ENCODE measurements at regions not wholly inside any gene's neighbourhood (a gene's known extent, or its start where the extent isn't known, plus 50 kb on each side); places are given as distances from the start of the nearest gene placed in this dataset.

DNA sequence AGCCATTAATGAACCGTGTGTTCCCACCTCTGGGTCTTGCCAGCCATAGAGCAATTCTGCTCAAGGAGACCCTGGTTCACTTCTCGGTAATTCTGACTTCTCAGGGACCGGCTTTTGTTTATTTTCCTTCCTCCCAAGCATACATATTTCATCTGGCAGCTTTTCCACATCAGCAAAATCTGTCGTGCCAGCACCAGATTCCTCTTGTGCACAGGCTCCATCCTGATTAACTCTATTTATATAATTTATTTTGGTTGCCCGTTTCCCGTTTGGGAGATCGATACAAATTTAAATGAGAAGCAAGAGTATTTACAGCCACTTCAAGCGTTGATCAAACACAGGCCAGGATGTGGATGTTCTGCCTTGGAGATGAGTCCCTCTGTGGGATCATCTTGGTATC, 161.9 kb upstream of the XYLT1 start:
- no peak for DNase-seq

DNA sequence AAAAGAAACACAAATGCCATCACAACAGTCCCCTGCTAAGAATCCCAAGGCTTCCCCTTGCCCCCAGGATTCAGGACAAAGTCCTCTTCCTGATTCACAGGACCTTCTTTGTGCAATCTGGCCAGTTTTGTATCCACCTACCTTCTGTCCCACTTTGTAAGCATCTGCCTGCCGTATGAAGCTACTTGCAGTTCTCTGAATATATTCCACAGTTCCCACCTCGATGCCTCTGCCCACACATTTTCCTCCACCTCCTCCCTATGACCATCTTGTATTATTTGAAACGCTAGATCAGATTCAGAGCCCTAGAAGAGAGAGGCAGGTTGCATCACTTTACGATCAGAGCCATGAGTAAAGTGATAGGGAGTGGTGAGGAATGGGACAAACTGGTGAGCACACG, 159.2 kb upstream of the XYLT1 start:
- no peak for DNase-seq

DNA sequence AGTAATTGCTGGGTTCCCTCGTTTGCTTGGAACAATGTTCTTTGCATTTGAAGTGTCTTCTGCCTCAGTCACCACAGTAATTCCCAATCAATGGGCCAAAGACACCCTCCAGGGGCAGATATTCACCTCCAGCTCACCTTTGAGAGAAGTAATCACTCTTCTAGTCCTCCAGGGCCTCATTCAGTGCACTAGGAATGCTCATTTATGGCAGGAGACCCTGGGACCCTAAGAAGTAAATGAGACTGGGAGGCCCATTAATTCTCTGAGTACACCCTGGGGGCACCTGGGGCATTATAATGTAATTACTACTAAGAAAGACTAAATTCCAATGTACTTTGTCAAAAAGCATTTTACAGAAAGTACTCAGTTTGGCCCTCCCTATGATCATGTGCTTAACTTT, 158.2 kb upstream of the XYLT1 start:
- DNase-seq: no peak

DNA sequence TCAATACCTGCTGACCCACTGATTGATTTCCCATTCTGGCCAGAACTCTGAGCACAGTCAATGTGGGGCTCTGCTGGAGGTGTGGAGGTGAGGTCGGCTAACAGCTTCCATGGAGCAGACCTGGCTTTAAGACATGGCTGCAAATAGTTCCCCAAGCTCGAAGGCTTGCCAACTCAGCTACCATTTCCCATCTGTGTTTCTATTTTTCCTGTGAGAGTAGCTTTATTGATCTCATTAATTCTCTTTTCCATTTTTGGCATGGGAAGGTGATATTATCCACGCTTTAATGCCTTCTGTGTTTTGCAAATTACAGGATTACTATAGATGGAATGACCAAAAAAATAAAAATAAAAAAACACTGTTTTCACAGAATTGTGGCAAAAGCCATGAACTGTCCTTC, 151.6 kb upstream of the XYLT1 start:
- no peak for DNase-seq

DNA sequence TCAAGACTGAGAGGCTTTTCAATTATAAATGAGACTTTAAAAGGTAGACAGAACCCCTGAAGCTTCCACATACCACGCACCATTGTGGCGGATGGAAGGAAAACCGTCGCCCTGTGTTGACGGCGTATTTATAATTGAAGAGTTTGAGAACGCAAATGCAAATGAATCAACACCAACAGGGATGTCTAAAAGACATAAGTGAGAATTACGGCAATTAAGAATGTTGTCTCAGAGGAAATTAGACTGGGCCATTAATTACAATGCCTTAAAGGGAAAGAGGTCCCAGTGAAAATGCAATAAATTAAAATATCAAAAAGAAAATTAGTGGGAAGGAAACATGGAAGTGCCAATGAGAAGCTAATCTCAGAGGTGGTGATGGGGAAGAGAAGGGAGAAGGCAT, 148.5 kb upstream of the XYLT1 start:
- DNase-seq: no peak

DNA sequence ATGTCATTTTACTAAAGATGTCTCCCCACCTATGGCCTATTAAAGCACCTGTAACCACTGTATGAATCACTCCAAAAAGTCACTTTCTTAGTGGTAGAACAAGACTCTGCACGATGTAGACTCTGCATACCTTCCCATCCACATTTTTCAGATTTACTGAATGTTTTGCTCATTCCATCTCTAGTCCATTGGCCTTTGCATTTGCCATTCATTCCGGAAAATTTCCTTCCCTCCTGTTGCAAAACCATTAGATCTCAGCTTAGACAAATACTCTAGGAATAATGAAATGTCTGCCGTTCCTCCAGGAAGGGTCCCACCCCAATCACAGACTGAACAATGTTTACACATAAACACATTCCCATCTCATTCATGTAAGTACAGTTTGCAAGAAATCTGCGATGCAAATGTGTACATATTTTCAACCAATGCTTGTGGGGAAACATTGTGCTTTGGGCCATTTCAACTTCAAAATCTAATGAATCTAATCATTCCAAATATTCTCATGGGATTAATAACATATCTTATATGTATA, 146.3 kb upstream of the XYLT1 start:
- DNase-seq: no peak

DNA sequence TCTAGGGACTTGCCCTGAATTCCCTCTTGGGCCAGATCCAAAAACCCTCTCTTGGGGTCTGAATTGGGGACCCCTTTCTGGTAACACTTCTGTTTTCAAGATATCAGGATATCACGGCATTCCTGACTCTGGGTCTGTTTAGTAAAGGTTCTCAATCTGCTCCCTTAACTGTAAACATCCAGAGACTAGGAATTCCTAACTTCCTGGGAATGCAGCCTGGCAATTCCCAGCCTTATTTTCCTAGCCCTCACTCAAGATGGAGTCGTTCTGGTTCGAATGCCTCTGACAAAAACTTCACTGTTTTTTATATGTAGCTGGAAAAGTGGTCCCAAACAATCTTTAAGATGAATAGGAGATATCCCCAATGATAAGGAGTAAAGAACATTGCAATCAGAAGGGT, 141.6 kb upstream of the XYLT1 start:
- DNase-seq: no peak

DNA sequence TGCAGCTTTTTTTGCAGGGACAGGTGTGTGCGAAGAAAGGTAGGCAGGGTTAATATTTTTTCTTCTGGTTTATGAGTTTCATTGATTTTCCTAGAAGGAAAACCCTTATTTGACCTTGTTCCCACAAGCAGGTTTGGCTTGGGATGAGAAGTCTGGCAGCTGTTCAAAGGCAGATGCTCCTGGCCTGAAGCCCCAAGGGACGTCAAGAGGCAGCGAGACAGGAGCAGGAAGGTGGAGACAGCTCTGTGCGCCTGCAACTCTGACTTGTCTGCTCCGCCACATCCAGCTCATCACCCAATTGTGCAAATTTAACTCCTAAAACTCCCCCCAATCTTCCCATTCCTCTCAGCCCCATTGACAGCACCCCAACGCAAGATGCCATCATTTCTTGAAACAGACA, 136.8 kb upstream of the XYLT1 start:
- DNase-seq: no peak

DNA sequence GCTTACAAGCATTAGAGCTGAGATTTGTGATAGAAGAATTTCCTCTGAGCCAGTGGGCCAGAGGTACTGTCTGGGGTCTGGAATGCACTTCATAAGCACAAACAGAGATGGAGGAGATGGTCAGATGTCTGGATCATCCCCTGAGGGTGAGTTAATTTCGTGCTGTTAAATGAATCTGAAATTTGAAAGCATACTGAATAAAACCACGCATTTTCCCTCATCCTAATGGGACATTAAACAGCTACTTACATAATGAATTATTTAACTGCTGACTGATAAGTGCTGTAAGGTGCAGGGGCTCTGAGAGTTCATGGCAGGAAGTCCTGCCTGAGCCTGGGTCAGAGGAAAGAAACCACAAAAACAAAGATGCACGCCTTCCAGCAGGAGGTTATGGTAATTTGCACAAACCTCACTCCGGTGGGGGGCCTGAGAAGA, 136.3 kb upstream of the XYLT1 start:
- DNase-seq: no peak

DNA sequence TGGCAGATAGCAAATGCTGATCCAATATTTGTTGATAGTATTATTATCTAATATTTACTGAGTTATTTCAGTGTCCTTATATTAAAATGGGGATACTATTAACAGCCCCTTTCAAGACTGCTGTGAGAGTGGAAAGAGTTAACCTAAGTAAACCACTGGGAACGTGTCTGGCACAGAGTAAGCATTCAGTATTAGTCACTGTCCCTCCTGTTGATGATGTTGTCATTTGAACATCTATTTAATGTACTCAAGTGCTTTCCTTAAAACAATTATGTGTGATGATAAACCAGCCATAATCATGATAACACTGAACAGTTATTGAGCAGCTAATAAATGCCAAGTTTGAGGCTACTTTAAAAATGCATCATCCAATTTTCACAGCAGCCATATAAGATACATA, 135.7 kb upstream of the XYLT1 start:
- DNase-seq: no peak

DNA sequence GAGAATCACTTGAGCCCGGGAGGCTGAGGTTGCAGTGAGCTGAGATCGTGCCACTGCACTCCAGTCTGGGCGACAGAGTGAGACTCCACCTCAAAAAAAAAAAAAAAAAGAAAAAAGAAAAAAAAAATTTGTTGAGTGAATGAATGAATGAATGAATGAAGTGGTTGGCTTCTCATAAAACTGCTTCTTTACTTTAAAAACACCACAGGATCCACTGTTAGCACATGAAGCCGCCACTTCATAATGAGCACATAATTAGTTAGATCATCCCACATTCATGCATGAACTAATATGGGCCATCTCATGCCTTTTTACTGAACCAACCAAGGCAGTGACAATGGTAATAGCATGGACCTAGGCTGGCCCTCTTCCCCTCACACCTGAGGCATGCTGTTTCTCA, 135.0 kb upstream of the XYLT1 start:
- no peak for DNase-seq

DNA sequence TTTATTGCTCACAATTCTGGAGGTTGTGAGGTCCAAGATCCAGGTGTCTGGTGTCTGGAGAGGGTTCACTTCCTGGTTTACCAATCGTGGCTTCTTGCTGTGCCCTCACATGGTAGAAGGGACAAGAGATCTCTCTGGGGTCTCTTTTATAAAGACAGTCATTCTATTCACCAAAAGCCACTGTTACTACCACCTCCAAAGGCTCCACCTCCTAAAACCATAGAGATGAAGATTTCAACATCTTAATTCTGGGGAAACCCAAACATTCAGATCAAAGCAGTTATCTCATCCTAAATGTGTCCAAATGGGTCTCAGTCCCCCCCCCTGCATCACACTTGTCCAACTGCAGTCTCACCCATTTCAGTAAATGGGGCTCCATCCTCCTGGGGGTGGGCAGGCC, 132.9 kb upstream of the XYLT1 start:
- no peak for DNase-seq

DNA sequence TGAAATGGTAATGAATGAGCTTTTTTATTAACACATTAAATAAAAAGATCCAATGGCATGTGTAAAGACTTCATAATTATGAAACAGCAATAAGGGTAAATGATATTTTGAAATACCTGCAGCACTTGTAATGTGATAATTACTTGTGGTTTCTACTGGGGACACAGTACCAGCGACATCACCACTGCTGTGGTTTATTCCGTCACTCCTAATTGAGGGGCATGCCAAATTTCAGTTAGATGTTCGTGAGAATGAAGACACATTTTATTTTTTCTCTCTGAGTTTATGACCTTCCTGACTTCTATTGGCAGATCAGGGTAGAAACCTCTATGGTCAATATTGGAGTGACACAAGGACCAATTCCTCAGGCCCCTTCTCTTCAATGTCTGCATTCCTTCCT, 131.9 kb upstream of the XYLT1 start:
- no peak for DNase-seq

DNA sequence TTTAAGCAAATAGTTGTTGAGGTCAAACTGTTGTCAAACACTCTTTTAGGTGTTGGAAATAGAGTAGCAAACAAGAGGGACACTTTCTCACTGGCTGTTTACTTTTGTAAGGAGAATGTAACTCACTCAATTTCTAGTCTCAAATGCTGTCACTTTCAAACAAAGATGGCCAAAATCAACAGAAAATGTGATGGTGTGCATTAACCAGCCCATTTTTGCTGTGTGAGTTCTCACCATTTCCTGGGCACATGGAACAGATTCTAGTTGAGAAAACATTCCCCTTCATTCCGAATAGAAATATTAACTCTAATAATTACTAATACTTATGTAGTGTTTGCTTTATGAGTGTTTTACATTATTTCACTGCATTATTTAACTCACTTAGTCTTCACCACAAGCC, 128.2 kb upstream of the XYLT1 start:
- DNase-seq: no peak

DNA sequence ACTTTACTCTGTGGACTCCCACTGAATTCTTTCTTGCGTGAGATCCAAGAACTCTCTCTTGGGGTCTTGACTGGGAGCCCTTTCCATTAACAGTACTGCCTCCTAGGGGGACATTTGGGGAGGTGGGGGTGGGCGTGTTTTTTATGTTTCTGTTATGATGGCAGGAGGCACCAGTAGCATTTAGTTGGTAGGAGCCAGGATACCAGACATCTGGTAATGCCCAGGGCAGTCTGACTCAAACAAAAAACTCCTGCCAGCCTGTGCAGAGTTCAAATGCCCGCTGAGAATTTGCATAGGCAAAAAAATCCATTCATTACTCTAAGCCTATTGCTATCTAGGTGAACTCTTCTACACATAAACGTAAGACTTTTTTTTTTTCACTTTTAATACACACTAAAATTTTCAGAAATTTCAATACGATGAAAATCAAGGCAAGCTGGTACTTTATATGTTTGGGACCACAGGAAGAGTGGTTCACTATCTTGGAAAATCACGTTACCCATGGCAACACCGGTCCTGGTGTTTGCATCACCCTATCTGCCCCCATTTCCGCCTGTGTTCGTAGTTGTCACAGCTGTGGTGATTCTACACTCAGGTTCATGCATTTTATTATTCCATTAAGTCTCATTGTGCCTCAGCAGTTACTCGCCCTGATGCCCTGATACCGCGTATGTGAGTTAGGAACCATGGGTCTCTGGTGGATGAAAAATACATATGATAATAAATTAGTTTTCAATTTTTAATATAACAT, 121.1 kb upstream of the XYLT1 start:
- peak; percentile 4 for DNase-seq

DNA sequence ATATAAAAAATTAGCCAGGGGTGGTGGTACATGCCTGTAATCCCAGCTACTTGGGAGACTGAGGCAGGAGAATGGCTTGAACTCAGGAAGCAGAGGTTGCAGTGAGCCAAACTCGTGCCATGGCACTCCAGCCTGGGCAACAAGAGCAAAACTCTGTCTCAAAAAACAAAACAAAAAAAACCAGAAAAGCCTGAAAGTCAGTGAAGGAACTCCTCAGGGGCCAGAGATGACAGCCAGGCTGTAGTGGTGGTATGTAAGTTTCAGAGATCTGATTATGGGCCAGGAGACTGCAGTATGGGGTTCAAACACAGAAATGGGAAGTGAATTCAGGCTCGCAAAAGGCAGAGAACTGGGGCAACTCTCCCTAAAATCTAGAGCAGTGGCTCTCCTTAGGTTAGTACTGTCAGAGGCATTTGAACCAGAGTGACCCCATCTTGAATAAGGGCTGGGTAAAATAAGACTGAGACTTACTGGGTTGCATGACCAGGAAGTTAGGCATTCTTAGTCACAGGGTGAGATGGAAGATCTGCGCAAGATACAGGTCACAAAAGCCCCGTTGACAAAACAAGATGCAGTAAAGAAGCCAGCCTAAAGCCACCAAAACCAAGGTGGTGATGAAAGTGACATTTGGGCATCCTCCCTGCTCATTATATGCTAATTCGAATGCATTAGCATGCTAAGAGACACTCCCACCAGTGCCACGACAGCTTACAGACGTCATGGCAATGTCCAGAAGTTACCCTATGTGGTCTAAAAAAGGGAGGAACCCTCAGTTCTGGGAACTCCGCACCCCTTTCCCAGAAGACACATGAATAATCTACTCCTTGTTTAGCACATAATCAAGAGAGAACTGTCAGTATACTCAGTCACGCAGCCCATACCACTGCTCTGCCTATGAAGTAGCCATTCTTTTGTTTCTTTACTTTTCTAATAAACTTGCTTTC, 120.2 kb upstream of the XYLT1 start:
- DNase-seq: peak; percentile 19

DNA sequence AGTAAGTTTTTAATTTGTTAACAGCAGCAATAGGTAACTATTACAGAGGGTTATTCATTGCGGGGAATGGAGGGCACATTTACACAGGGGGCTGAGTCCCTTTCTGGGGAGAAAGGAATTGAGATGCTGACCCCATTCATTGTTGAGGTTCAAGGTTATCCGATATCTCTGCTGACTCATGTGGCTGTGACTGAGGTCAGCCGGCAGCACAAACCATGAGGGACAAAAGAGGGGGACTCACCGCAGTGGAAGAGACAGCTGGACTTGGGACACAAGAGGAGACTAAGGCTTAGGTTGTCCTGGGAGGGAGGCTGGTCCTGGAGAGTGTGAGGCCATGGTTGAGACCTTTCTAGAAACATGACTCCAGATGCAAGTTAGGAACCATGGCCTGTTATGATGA, 119.1 kb upstream of the XYLT1 start:
- no peak for DNase-seq

DNA sequence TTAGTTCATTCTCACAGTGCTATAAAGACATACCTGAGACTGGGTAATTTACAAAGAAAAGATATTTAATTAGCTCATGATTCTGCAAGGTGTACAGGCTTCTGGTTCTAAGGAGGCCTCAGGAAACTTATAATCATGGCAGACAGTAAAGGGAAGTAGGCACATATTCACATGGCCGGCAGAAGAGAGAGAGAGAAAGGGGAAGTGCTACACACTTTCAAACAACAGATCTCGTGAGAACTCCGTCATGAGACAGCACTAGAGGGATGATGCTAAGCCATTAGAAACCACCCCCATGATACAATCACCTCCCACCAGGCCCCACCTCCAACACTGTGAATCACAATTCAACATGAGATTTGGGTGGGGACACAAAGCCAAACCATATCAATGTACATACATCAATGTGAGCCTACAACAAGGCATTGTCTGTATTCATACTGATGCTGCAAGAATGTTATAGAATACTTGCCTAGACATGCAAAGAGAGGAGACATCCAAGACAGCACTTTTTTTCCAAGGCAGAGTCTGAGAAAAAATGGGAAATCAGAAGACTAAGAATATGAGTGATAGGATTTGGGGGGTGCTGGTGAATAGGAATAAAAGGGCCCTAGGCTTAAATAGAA, 114.8 kb upstream of the XYLT1 start:
- no peak for DNase-seq

DNA sequence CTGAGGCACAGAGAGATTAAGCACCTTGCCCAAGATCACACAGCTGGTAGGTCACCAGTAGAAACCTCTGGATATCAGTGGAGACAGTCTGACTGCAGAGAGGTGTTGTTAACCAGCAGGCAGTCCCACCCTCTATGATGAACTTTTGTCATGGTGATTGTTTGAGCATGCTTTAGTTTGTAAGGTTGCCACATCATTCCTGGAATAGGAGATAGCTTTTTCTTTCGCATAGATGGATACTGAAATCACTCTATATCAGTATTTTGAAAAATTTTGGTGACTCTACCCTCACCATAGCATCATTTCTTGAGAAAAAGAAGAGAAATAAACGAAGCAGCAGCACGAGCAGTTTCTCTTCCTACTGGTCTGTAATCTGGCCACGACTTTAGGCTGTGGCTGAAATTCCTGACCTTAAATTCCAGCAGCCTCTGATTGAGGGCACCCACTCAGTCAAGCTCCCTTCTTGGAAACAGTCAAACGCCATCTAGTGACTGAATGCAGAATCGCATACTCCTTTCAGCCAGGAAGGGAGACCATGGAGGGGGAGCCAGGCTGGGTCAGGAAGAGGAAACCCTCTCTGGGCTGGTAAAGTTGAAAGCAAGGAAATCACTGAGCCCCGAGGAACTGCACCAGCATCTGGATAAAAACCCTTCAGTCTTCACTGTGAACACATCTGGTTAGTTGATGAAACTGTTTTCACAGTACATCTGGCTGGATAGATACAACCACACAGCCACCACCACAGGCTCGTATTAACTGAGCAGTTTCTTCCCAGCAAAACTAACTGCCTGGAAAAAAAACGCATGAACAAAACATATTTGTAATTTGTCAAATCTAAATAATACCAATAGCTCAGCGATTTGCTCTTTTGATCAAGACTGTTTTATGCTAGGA, 108.5 kb upstream of the XYLT1 start:
- peak; percentile 45 for DNase-seq

DNA sequence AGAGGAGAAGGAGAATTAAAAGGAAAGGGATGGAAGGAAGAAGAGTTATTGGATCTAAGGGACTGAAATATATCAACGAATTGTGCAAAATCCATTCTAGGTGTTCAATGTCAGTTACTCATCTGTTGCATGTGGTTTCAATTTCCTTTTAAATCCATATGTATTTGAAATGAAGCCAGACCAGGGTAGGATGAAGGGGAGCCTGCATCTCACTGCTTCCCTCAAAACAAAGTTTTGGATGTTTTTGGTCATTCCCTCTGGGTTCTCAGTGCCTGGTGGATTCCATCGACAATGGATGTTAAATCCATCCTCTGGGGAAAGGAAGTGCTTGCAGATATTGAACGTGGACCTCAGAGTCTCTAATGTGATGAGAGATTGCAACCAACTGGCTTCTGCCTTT, 103.5 kb upstream of the XYLT1 start:
- DNase-seq: no peak

DNA sequence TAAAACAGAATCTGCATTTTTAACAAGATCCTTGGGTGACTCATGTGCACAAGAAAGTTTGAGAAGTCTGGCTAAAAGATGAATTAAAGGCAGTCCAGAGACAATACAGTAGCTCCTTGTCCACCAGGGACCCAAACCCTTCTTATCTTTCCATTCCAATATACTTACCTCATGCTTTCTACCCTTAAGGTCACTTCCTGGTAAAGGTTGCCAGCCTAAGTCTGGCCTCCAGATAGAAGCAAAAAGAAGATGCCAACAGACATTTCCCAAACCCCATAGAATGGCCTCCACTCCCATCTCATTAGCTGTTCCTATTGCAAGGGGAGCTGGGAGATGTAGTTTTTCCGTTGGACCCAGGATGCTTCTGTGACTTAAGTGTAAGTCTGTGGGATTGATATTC, 101.4 kb upstream of the XYLT1 start:
- DNase-seq: no peak

DNA sequence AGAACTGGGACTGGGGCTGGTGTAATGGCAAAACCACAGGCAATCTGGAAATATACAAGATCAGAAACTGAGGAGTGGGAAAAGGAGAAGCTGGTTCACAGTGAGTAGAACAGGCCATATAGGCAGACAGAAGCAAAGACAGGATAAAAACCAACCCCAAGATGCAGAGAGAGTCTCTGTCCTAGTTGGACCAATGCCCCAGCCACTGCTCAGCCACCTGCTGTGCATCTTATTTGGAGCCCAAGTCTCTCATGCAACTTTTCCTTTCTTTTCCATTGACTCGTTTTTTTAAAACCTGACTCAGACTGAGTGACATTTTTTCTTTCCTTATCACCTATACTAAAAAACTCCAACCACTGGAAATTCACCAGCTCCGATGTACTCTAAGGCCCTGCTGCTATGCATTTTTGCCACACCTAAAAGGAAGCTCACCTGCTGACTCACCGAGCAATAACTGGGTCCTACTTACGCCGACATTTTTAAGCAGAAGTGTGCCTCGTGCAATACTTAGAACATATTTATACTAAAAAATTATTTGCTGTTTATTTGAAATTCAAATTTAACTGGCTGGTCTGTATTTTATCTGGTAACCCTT, 100.8 kb upstream of the XYLT1 start:
- no peak for DNase-seq

Data from activated CD4-positive, alpha-beta T cell treated with anti-CD3 and anti-CD28 coated beads, Interleukin-2, amount 50 U/mL, for 1 hour (primary cell).